ENCODE measurements at regions not wholly inside any gene's neighbourhood (a gene's known extent, or its start where the extent isn't known, plus 50 kb on each side); places are given as distances from the start of the nearest gene placed in this dataset.
A peak's percentile ranks its signal among the peaks of the same experiment; 100 is the strongest.

GRCh38 chr16:86213437-86214205 lies 296.7 kb upstream of the FOXF1 start:
- no peak for DNase-seq (ENCODE audit: low read depth in 2 of 2)

- DNase-seq (ENCODE audit: low read depth in 2 of 2) = no peak
Observed at GRCh38 chr16:86214326-86215232, 295.7 kb upstream of the FOXF1 start.

- DNase-seq (ENCODE audit: low read depth in 2 of 2) = no peak
Observed at GRCh38 chr16:86215233-86215978, 294.9 kb upstream of the FOXF1 start.

GRCh38 chr16:86215979-86216585 lies 294.2 kb upstream of the FOXF1 start:
- no peak for DNase-seq (ENCODE audit: low read depth in 2 of 2)

- no peak for DNase-seq (ENCODE audit: low read depth in 2 of 2)
Observed at GRCh38 chr16:86216591-86216990, 293.7 kb upstream of the FOXF1 start.

- DNase-seq (ENCODE audit: low read depth in 2 of 2) = no peak
Observed at GRCh38 chr16:86217001-86217890, 293.1 kb upstream of the FOXF1 start.

GRCh38 chr16:86217891-86218270 lies 292.4 kb upstream of the FOXF1 start:
- no peak for DNase-seq (ENCODE audit: low read depth in 2 of 2)

- DNase-seq (ENCODE audit: low read depth in 2 of 2) = no peak
Observed at GRCh38 chr16:86218479-86219170, 291.7 kb upstream of the FOXF1 start.

GRCh38 chr16:86219655-86220445 lies 290.5 kb upstream of the FOXF1 start:
- no peak for DNase-seq (ENCODE audit: low read depth in 2 of 2)

GRCh38 chr16:86220561-86220960 lies 289.8 kb upstream of the FOXF1 start:
- no peak for DNase-seq (ENCODE audit: low read depth in 2 of 2)

- peak in 1 of 2 experiments; percentile 21 for DNase-seq (ENCODE audit: low read depth in 2 of 2)
Observed at GRCh38 chr16:86221085-86221484, 289.2 kb upstream of the FOXF1 start.

- DNase-seq (ENCODE audit: low read depth in 2 of 2) = peak; percentile 27 to 35
Observed at GRCh38 chr16:86222547-86222946, 287.8 kb upstream of the FOXF1 start.

GRCh38 chr16:86222965-86223551 lies 287.3 kb upstream of the FOXF1 start:
- DNase-seq (ENCODE audit: low read depth in 2 of 2) = peak; percentile 88 to 91

- no peak for DNase-seq (ENCODE audit: low read depth in 2 of 2)
Observed at GRCh38 chr16:86224126-86224525, 286.2 kb upstream of the FOXF1 start.

- no peak for DNase-seq (ENCODE audit: low read depth in 2 of 2)
Observed at GRCh38 chr16:86224629-86225028, 285.7 kb upstream of the FOXF1 start.

GRCh38 chr16:86225905-86226371 lies 284.4 kb upstream of the FOXF1 start:
- DNase-seq (ENCODE audit: low read depth in 2 of 2) = no peak

GRCh38 chr16:86227041-86227440 lies 283.3 kb upstream of the FOXF1 start:
- DNase-seq (ENCODE audit: low read depth in 2 of 2) = no peak

- peak; percentile 50 to 59 for DNase-seq (ENCODE audit: low read depth in 2 of 2)
Observed at GRCh38 chr16:86227801-86228200, 282.5 kb upstream of the FOXF1 start.

- DNase-seq (ENCODE audit: low read depth in 2 of 2) = no peak
Observed at GRCh38 chr16:86228713-86229112, 281.6 kb upstream of the FOXF1 start.

Data from fibroblast of skin of left quadriceps (primary cell).